ENCODE measurements at regions not wholly inside any gene's neighbourhood (a gene's known extent, or its start where the extent isn't known, plus 50 kb on each side); places are given as distances from the start of the nearest gene placed in this dataset.
"Not testable (repeated sequence)": the region's sequence is repeated elsewhere in the genome, so short reads cannot be mapped to it uniquely, and the experiment has no call there.

DNA sequence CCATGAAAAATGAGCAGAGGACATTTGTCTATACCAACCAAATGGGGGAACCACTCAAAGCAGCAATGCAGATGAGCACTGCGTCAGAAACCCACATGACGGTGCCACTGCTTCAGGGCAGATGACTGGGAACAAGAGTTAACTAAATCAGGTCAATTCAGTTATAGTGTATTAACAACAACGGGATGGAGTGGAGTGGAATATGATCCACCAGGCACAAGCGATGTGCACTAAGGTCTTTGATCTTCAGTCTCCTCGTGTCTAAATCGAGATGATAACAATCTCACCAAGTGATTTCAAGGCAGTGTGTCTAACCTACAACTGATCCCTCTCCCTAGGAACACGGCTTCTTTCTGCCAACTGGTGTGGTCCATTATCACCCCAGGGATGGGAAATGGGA is 269.0 kb downstream of the RAD51AP2 start:
- no peak for DNase-seq

GRCh38 chr2:17245906-17246305 is 272.3 kb downstream of the RAD51AP2 start:
- no peak for DNase-seq

DNA sequence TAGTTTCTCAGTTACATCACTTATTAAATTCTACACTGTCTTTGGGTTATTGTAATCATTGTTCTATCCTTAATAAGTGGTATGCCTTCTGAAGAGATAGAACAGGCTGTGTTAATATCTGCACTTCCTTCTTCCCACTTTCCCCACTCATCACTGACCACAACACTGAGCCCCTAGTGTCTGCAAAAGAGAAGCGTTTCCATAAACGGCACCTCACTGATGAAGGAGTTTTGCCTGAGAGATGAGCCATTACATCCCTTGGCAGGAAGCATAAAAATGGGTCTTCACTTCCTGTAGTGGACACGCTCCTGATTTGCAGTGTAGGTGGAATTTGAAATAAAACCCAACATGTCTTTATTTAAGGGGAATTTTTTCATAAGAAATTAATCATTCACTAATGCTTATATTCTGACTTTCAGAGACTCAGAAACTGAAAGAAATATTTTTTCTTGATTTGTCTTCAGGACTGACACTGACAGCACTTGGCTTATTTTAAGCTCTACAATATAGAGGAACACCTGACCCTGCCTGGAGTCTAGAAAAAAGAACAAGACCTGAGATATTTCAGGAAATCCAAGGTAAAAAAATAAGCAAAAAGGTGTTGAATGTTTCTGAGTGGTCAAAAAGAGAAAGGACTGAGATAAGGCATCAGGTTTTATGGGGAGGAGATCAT is 275.3 kb downstream of the RAD51AP2 start:
- DNase-seq, result no peak

GRCh38 chr2:17239550-17239949 is 278.7 kb downstream of the RAD51AP2 start:
- DNase-seq, result no peak

GRCh38 chr2:17235167-17235566 is 283.1 kb downstream of the RAD51AP2 start:
- DNase-seq, result no peak

DNA sequence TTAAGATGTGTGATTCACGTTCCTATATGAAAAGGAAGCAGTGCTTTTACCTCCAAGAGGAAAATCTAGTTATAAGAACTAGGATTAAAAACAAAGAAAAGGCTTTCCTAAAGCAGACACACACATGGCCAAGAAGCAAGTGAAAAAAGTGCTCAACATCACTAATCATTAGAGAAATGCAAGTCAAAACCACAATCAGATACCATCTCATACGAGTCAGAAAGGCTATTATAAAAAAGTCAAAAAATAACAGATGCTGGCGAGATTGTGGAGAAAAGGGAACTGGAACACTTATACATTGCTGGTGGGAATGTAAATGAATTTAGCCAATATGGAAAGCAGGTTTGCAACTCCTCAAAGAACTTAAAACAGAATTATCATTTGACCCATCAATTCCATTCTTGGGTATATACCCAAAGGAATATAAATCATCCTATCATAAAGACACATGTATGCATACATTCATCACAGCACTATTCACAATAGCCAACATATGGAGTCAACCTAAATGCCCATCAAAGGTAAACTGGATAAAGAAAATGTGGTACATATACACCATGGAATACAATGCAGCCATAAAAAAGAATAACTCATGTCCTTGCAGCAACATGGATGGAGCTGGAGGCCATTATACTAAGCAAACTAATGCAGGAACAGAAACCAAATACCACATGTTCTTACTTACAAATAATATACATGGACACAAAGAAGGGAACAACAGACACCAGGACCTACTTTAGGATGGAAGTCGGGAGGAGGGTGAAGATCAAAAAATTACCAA is 285.3 kb downstream of the RAD51AP2 start:
- DNase-seq, result no peak

GRCh38 chr2:17231394-17231965 is 286.8 kb downstream of the RAD51AP2 start:
- no peak for DNase-seq

- no peak for DNase-seq
Observed at GRCh38 chr2:17229414-17229813, 288.8 kb downstream of the RAD51AP2 start.

DNA sequence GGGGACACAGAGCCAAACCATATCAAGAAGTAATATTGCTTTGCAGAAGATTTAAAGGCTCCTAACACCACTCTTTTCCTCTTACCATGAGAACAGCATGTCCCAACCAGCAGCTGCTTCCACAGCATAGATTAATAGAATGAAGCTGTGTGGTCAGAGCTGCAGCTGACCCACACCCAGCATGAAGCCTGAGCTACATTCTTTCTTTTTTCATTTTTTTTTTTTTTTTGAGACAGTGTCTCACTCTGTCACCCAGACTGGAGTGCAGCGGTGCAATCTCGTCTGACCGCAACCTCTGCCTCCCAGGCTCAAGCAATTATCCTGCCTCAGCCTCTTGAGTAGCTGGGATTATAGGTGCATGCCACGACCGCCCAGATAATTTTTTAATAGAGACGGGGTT is 289.8 kb downstream of the RAD51AP2 start:
- DNase-seq, result no peak

- DNase-seq, result no peak
Observed at GRCh38 chr2:17227856-17228255, 290.4 kb downstream of the RAD51AP2 start.

DNA sequence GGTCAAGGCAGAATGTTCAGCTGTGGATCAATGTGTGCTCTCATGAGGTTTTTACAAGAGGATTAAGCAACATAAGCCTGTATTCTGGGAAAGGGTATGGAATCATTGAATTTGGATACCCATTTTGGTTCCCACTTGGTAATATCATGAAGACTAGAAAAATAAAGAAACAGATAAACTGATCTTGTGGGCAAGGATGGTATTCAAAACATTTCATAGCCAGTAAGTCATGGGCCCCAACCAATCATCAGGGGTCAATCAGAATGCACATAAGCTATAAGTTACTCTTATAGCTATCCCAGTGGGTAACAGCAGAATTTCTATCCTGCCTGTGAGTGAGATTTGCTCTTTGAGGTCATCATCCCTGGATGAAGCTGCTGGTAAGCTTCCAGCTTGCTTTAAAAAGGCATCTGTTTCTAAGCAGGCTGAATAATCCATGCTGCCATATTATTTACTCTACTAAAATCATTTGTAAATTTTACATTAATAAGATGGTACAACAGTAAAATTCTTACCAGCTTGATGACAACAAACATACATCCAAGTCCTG is 291.2 kb downstream of the RAD51AP2 start:
- no peak for DNase-seq

GRCh38 chr2:17223211-17223610 is 295.0 kb downstream of the RAD51AP2 start:
- no peak for DNase-seq

- no peak for DNase-seq
Observed at GRCh38 chr2:17208511-17208910, 309.7 kb downstream of the RAD51AP2 start.

- no peak for DNase-seq
Observed at GRCh38 chr2:17206771-17207170, 311.5 kb downstream of the RAD51AP2 start.

GRCh38 chr2:17204214-17204613 is 314.0 kb downstream of the RAD51AP2 start:
- DNase-seq, result not testable (repeated sequence)

DNA sequence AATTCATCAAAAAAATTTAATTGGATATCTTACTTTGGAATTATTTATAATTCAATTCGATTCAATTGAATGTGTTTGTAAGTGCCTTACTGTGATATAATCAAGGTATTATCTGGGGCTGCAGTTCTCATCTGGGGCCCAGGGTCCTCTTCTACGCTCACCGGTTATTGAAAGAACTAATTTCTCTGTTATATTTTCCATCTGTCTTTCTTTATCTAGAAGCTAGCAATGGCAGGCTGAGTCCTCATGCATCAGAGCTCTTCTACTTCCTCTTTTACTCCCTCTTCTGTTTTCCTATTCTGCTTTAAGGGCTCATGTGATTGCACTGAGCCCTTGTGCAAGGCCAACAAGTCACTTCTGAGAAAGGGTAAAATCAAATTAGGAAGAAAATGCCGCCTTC is 315.6 kb downstream of the RAD51AP2 start:
- not testable (repeated sequence) for DNase-seq

- DNase-seq, result no peak
Observed at GRCh38 chr2:17199741-17200140, 318.5 kb downstream of the RAD51AP2 start.

DNA sequence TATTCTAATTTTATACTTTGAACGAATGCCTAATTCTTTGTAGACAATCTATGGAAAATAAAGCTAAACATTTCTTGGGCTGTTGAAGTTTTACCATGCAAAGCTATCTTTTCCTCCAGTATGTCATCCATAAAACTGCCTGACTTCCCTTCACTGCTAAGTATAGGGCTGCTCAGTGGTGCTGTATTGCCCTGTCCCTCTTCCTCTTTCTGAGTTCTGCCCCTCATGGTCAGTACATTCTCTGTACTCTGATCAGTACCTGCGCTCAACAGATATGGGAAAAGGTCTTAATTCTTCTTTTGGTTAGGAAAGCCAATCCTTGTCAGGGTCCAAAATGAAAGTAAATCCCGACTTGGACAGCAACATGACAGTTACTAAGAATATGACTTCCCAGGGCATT is 321.9 kb downstream of the RAD51AP2 start:
- DNase-seq, result no peak

- DNase-seq, result no peak
Observed at GRCh38 chr2:17195016-17195415, 323.2 kb downstream of the RAD51AP2 start.

GRCh38 chr2:17194083-17194482 is 324.2 kb downstream of the RAD51AP2 start:
- DNase-seq, result no peak

DNA sequence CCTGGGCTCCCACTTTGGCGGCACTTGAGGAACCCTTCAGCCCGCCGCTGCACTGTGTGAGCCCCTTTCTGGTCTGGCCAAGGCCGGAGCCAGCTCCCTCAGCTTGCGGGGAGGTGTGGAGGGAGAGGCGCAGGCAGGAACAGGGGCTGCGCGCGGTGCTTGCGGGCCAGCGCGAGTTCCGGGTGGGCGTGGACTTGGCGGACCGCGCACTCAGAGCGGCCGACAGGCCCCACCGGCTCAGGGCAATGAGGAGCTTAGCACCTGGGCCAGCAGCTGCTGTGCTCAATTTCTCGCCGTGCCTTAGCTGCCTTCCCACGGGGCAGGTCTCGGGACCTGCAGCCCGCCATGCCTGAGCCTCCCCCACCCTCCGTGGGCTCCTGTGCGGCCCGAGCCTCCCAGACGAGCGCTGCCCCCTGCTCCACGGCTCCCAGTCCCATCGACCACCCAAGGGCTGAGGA is 324.8 kb downstream of the RAD51AP2 start:
- DNase-seq, result not testable (repeated sequence)

DNA sequence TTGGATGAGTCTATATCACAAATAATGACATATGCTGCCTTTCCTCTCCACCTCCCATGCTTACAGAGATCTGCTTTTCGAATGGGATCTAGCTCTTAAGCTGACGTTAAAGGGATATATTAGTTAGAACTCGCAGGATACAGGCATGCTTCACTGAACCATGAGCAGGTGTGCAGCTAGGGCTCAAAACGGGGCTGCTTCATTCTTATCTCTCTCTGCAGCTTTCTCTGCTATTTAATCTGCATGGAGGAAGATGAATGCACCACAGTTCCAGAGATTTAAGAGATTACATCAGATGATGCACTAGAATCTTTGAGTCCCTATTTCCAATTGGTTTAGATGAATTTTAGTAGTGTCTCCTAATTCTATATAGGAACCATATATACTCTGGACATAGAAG is 327.0 kb downstream of the RAD51AP2 start:
- DNase-seq, result no peak

- no peak for DNase-seq
Observed at GRCh38 chr2:17190527-17190926, 327.7 kb downstream of the RAD51AP2 start.

DNA sequence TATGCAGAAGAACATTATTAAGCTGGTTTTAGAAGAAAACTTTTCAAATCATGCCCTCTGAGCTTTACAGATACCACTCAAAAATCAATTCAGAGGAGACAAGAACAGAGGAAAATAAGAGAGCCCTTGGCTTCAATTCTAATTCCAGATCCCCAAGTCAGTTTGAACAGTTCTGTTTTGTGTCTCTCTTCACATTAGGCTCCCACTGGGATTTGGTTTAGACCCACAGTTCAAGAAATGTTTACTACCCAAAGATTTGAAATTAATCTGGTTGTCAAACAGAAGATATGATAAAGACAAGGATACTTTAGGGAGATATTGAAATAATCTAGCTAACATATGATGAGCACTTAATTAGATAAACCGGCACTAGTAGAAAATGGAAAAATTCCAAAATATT is 329.5 kb downstream of the RAD51AP2 start:
- no peak for DNase-seq

Measured in NCI-H774 (cell line).